AG04450 (cell line): ENCODE measurements at regions not wholly inside any gene's neighbourhood (a gene's known extent, or its start where the extent isn't known, plus 50 kb on each side); places are given as distances from the start of the nearest gene placed in this dataset.

Experiments used
- CTCF ChIA-PET: fragments of 300-600, 350-600 bp; formaldehyde crosslinking; extraction: SDS; loops from one replicate; lab custom pipeline; 2022; ENCODE audit warnings: antibody characterized with exemption, inconsistent platforms; lab: Charles Lee
- POLR2A ChIA-PET: fragments of 350-600 bp; formaldehyde crosslinking; extraction: SDS; loops from one replicate; lab custom pipeline; 2021; ENCODE audit warnings: antibody characterized with exemption, inconsistent platforms; lab: Yijun Ruan, JAX
- DNase-seq: peaks from one replicate; pipeline ENCODE4 v3.0.0-alpha.2; 2011; ENCODE audit warnings: low read depth, low spot score
- H3K27ac ChIP-seq: one replicate; pipeline ENCODE4 v1.5.1; 2012; ENCODE audit warnings: low read depth, low read length, control low read depth
- H3K27me3 ChIP-seq: one replicate; pipeline ENCODE4 v1.6.0; 2012; ENCODE audit warnings: low read length; ENCODE audit not compliant: control insufficient read depth, insufficient read depth
- H3K4me3 ChIP-seq: 2 replicates; pipeline ENCODE4 v1.5.1; 2011; ENCODE audit warnings: mild to moderate bottlenecking, low read depth, low read length, control low read depth
- H3K9me3 ChIP-seq: 2 replicates; pipeline ENCODE4 v1.5.1; 2012; ENCODE audit warnings: low read length; ENCODE audit not compliant: control insufficient read depth, insufficient read depth
- TF ChIP-seq, protein P1 (sequence below): IDR thresholded peaks from 2 replicates; pipeline ENCODE4 v1.5.1; 2011; ENCODE audit warnings: low read depth, low read length, control low read depth, inconsistent platforms

DNA sequence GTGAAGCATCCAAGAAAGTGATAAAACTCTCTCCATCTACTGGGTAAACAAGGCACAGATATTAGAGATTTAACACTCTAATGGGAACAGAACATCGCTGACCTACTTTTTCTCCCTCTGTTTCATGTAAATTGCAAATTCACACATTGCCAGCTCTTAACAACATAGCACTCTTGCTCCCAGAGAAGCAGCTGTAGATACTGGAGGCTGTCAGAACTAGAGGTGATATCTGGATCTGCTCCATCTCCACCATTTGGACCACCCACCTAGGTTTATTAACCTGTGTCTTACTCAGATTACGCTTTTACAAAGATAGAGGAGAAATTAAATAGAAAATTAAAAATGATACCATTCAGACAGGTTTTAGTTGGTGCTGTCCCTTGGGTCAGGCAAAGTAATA, 289.1 kb upstream of the CRBN start:
- ChIA-PET POLR2A (no interaction called here), CTCF (no interaction called here)
- Histone ChIP-seq H3K9me3 (peaks cover 11% of the 10 kb centered on the region), H3K27ac (no peak overlapping the region), H3K27me3 (no peaks in the 10 kb centered on the region), H3K4me3 (no peak overlapping the region)
- no peak for DNase-seq
- TF ChIP-seq, protein P1, sequence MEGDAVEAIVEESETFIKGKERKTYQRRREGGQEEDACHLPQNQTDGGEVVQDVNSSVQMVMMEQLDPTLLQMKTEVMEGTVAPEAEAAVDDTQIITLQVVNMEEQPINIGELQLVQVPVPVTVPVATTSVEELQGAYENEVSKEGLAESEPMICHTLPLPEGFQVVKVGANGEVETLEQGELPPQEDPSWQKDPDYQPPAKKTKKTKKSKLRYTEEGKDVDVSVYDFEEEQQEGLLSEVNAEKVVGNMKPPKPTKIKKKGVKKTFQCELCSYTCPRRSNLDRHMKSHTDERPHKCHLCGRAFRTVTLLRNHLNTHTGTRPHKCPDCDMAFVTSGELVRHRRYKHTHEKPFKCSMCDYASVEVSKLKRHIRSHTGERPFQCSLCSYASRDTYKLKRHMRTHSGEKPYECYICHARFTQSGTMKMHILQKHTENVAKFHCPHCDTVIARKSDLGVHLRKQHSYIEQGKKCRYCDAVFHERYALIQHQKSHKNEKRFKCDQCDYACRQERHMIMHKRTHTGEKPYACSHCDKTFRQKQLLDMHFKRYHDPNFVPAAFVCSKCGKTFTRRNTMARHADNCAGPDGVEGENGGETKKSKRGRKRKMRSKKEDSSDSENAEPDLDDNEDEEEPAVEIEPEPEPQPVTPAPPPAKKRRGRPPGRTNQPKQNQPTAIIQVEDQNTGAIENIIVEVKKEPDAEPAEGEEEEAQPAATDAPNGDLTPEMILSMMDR = no peak

DNA sequence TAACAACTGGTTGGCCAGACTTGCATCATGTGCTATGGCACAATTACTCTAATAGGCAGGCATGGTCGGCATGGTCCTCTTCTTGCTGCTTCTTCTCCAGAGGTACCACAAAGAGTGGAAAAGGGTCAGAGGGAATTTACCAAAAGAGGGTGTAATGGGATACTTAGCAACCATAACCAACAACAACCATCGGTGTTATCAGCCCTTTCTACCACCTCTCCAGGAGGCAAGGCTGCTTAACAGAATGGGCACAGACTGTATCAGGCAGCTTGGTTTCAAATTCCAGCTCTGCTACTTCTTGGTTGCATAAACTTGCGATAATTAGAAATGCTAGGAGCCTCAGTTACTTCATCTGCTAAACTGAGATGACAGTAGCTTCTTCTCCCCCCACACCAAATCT, 284.6 kb upstream of the CRBN start:
- H3K9me3 ChIP-seq = peaks cover 15% of the 10 kb centered on the region
- ChIA-PET POLR2A (no interaction called here), CTCF (no interaction called here)
- no peak overlapping the region for H3K4me3 ChIP-seq
- H3K27me3 ChIP-seq = no peaks in the 10 kb centered on the region
- H3K27ac ChIP-seq = no peak overlapping the region
- TF ChIP-seq, protein P1 = no peak
- no peak for DNase-seq

DNA sequence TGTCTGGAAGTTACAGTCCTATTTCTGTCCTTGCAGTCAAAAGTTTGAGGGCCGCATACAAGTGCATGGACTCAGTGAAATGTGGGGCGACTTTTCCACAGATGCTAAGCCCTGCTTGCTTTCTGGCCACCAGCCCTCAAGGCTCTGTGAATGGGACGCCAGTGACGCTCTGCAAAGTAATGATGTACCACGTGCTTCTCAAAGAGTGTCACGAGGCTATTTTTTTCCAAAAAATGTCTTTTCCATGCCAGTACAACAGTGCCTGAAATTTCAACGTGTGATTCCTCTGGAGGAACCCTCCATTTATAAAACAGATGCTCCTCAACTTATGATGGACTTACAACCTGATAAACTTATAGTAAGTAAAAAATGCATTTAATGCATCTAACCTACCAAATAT, 281.8 kb upstream of the CRBN start:
- no peaks in the 10 kb centered on the region for H3K27me3 ChIP-seq
- TF ChIP-seq, protein P1 = no peak
- ChIA-PET CTCF (no interaction called here), POLR2A (no interaction called here)
- DNase-seq = no peak
- peaks cover 17% of the 10 kb centered on the region for H3K9me3 ChIP-seq
- H3K27ac ChIP-seq = no peak overlapping the region
- H3K4me3 ChIP-seq = no peak overlapping the region

DNA sequence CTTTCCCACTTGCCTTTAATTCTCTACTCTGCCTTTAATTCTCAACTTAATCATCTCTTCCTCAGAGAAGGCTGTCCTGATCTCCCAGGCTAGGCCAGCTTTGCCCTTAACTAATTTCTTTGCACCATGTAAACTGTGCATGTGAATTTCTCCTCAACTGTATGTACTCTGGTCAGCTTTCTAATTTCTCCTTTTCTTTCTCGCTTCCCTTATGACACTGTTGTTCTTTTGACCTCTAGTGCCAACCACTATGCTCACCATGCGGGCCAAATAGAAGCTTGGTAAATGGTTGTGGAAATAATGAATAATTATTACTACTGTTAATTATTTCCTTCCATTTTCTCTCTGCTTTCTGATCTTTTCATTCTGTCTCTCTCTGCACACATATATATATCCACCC, 269.0 kb upstream of the CRBN start:
- CTCF ChIA-PET = no interaction called here
- Histone ChIP-seq H3K9me3 (peaks cover 7% of the 10 kb centered on the region; the same call in 1 of the 2 replicates), H3K27ac (no peak overlapping the region), H3K27me3 (no peaks in the 10 kb centered on the region), H3K4me3 (no peak overlapping the region)
- TF ChIP-seq, protein P1 = no peak
- DNase-seq = no peak
- POLR2A ChIA-PET = no interaction called here

DNA sequence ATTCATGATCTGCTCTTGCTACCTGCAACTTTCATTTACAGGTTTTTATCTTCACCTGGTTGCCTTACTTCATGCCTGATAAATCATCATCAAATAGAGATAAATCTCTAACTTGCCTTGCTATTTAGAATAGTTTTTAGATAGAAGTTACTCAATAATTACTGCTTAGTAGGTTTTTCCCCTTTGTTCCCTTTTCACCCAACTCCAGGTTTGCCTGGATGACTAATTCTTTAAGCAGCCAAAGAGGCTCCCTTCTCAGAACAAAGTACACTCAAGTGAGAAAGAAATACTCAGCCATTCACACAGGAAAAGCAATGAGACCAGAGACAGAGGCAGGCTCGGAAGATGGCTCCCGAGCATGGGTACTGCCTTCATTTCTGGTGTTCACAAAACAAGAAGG, 268.1 kb upstream of the CRBN start:
- H3K9me3 ChIP-seq = peaks cover 7% of the 10 kb centered on the region; the same call in 1 of the 2 replicates
- no peak overlapping the region for H3K27ac ChIP-seq
- TF ChIP-seq, protein P1 = no peak
- H3K4me3 ChIP-seq = no peak overlapping the region
- no peak for DNase-seq
- ChIA-PET POLR2A (no interaction called here), CTCF (no interaction called here)
- H3K27me3 ChIP-seq = no peaks in the 10 kb centered on the region
